Eye (tissue), 1 donor: ENCODE measurements at regions not wholly inside any gene's neighbourhood (a gene's known extent, or its start where the extent isn't known, plus 50 kb on each side); places are given as distances from the start of the nearest gene placed in this dataset.

Source experiments
- DNase-seq: peaks from one replicate; pipeline ENCODE4 v3.0.0-alpha.2; 2015

DNA sequence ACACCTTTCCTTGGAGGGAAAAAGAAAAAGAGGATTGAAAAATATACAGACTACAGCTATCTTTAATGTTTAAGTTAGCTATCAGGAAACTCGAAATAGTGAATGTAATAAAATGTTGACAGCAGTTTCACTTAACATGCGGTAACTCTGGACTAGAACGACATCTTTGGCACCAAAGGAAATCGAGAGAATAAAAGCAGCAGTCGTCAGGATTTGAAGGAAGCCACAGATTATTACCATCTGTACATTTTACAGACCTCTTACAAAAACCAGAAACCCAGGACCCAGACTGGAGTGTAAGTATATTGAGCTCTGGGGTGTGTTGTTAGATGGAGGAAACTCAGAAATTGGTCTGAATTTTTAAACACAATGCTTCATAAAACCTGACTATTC lies 51.6 kb upstream of the STOX2 start:
- no peak for DNase-seq
